ENCODE measurements at regions not wholly inside any gene's neighbourhood (a gene's known extent, or its start where the extent isn't known, plus 50 kb on each side); places are given as distances from the start of the nearest gene placed in this dataset.
A peak's percentile ranks its signal among the peaks of the same experiment; 100 is the strongest.

DNA sequence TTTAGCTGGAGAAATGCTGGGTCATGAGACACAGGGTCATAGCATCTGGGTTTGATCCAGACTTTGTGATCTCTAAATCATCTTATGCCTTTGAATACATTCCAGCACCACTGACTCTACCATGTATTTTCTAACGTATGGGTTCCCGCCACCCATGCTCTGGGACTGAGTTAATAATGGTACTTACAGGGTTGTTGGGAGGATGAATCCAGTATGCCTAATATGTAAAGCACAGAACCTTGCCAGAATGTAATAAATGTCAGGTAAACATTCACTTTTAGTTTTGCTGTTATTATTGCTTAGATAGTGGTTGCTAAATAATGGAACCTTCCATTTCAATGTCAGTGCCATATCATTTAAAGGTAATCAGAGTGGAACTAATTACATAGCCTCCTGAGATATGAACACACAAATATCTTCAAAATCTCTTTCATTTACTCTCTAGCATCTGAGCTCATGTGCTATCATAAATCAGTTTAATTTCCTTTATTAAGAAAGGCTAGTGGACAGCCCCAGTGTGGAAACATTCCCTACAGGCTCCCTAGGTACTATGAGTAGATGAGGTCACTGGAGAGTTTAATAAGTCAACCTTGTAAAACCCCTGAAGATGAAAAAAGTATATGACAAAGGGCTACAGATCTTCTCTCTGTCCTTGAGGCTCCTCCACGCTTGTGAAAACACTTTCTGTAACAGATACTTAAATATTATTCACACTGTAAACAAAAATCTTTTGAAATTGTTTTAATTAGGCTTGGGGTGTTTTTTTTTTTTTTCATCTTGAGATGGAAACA lies 226.6 kb downstream of the ALDH8A1 start:
- H3K27me3 Mint-ChIP-seq (ENCODE audit: low read depth), result no peaks in the 10 kb centered on the region
- TF ChIP-seq CTCF (IDR thresholded peaks at IDR 0.05; ENCODE audit: unreplicated experiment in 3 of 3), result no peak
- H3K27ac Mint-ChIP-seq, result peak overlapping the region; percentile 77 to 97 (median 96)
- no peaks in the 10 kb centered on the region for H3K9me3 Mint-ChIP-seq
- H3K4me3 Mint-ChIP-seq, result no peak overlapping the region
- peaks cover 40% of the 10 kb centered on the region for H3K4me1 Mint-ChIP-seq
- no peaks in the 10 kb centered on the region for H3K36me3 Mint-ChIP-seq (ENCODE audit: low read depth)

DNA sequence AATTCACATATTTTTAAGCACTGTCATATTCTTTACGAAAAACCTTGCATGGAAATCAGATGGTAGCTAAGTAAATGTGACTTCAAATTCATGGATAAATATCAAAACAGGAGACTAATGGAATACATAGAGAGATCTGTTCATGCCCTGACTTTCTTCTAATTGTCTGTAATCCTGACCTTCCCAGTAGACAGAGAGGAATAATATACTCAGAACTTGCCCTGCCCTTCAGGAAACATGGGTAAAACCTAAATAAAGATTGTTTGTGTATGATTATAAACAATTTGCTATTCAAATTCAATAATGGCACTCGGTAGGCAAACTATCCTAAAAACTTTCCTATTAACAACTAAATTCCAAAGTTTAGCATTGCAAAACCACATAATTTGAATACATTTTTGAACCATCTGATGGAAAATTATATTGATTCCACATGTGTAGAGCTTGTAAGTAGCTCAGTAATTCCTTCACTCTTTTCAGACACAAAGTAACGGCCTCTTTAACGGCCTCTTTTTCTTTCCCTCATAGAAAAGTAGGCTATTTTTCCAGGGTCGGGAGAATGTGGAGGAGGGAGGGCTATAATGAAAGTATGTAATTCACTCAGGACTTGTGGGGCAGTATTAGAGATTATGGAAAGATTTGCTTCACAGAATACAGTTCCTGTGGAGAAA lies 227.6 kb downstream of the ALDH8A1 start:
- Mint-ChIP-seq H3K4me3 (peak overlapping the region in 2 of 3 experiments; percentile 12 to 36), H3K4me1 (peaks cover 40% of the 10 kb centered on the region), H3K27ac (peak overlapping the region; percentile 77 to 97 (median 96)), H3K27me3 (ENCODE audit: low read depth) (no peaks in the 10 kb centered on the region), H3K36me3 (ENCODE audit: low read depth) (no peaks in the 10 kb centered on the region), H3K9me3 (no peaks in the 10 kb centered on the region)
- no peak for TF ChIP-seq CTCF (IDR thresholded peaks at IDR 0.05; ENCODE audit: unreplicated experiment in 3 of 3)

DNA sequence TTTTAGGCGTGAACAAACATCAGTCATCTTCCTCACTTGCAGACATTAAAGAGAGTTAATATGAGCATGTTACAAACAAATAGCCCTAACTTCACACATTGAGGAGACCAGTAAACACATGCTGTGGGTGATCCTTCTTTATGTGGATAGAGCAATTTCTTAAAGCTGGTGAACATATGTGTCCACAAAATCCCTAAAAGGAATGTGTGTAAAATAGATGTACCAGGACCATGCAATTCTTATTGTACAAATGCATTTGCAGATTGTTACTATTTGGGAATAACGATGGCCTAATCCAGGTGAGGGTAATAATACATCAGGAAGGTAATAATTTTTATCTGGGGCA lies 228.9 kb downstream of the ALDH8A1 start:
- Mint-ChIP-seq H3K27ac (peak overlapping the region; percentile 77 to 97 (median 96)), H3K27me3 (ENCODE audit: low read depth) (no peaks in the 10 kb centered on the region), H3K4me3 (no peak overlapping the region), H3K9me3 (no peaks in the 10 kb centered on the region), H3K4me1 (peaks cover 40% of the 10 kb centered on the region), H3K36me3 (ENCODE audit: low read depth) (no peaks in the 10 kb centered on the region)
- no peak for TF ChIP-seq CTCF (IDR thresholded peaks at IDR 0.05; ENCODE audit: unreplicated experiment in 3 of 3)

GRCh38 chr6:134720353-134721059 lies 229.4 kb downstream of the ALDH8A1 start:
- no peaks in the 10 kb centered on the region for H3K9me3 Mint-ChIP-seq
- peak overlapping the region; percentile 77 to 97 (median 96) for H3K27ac Mint-ChIP-seq
- H3K27me3 Mint-ChIP-seq (ENCODE audit: low read depth), result no peaks in the 10 kb centered on the region
- H3K4me1 Mint-ChIP-seq, result peaks cover 40% of the 10 kb centered on the region
- TF ChIP-seq CTCF (IDR thresholded peaks at IDR 0.05; ENCODE audit: unreplicated experiment in 3 of 3), result no peak
- no peak overlapping the region for H3K4me3 Mint-ChIP-seq
- no peaks in the 10 kb centered on the region for H3K36me3 Mint-ChIP-seq (ENCODE audit: low read depth)

- TF ChIP-seq CTCF (IDR thresholded peaks at IDR 0.05; ENCODE audit: unreplicated experiment in 3 of 3), result no peak
- no peak overlapping the region for H3K4me3 Mint-ChIP-seq
- H3K27me3 Mint-ChIP-seq (ENCODE audit: low read depth), result no peaks in the 10 kb centered on the region
- no peaks in the 10 kb centered on the region for H3K9me3 Mint-ChIP-seq
- peak overlapping the region; percentile 77 to 97 (median 96) for H3K27ac Mint-ChIP-seq
- H3K4me1 Mint-ChIP-seq, result peaks cover 40% of the 10 kb centered on the region
- H3K36me3 Mint-ChIP-seq (ENCODE audit: low read depth), result no peaks in the 10 kb centered on the region
Measured at GRCh38 chr6:134719911-134720310, 230.0 kb downstream of the ALDH8A1 start.
